ENCODE measurements at regions not wholly inside any gene's neighbourhood (a gene's known extent, or its start where the extent isn't known, plus 50 kb on each side); places are given as distances from the start of the nearest gene placed in this dataset.

GRCh38 chr1:72489801-72490200 is 207.5 kb upstream of the NEGR1 start:
- Histone ChIP-seq H3K4me3 (no peak overlapping the region), H3K4me1 (no peaks in the 10 kb centered on the region), H3K27ac (no peak overlapping the region), H3K27me3 (no peaks in the 10 kb centered on the region), H3K36me3 (no peaks in the 10 kb centered on the region), H3K9me3 (no peaks in the 10 kb centered on the region)
- no peak for TF ChIP-seq POLR2A (IDR thresholded peaks at IDR 0.05)
- TF ChIP-seq CTCF (IDR thresholded peaks at IDR 0.05), result no peak
- ATAC-seq (no peak), DNase-seq (no peak)
- intact Hi-C loops (cut with DNase I), result no loop called here

GRCh38 chr1:72485801-72486200 is 203.5 kb upstream of the NEGR1 start:
- 44 to 61% (median 51%) methylated on average over 1 of the region's 1 CpG for WGBS, 4 donors
- intact Hi-C loops (cut with DNase I), result no loop called here
- DNase-seq (no peak), ATAC-seq (no peak)
- Histone ChIP-seq H3K9me3 (peaks cover 0 to 4% (median 0%) of the 10 kb centered on the region in 12 donors), H3K36me3 (no peaks in the 10 kb centered on the region), H3K27ac (no peak overlapping the region), H3K4me1 (no peaks in the 10 kb centered on the region), H3K4me3 (no peak overlapping the region), H3K27me3 (no peaks in the 10 kb centered on the region)
- TF ChIP-seq POLR2A (IDR thresholded peaks at IDR 0.05) (no peak), CTCF (IDR thresholded peaks at IDR 0.05) (no peak)

GRCh38 chr1:72483846-72484357 is 201.6 kb upstream of the NEGR1 start:
- DNase-seq (no peak), ATAC-seq (no peak)
- Histone ChIP-seq H3K27ac (no peak overlapping the region), H3K27me3 (no peaks in the 10 kb centered on the region), H3K9me3 (peaks cover 0 to 11% (median 0%) of the 10 kb centered on the region in 12 donors), H3K4me1 (no peaks in the 10 kb centered on the region), H3K4me3 (no peak overlapping the region), H3K36me3 (no peaks in the 10 kb centered on the region)
- intact Hi-C loops (cut with DNase I), result no loop called here
- TF ChIP-seq CTCF (IDR thresholded peaks at IDR 0.05) (no peak), POLR2A (IDR thresholded peaks at IDR 0.05) (no peak)

GRCh38 chr1:72482736-72483413 is 200.5 kb upstream of the NEGR1 start:
- WGBS, 4 donors, result 49 to 57% (median 52%) methylated on average over 6 of the region's 6 CpGs
- intact Hi-C loops (cut with DNase I), result no loop called here
- DNase-seq (no peak), ATAC-seq (no peak)
- Histone ChIP-seq H3K4me3 (no peak overlapping the region), H3K36me3 (no peaks in the 10 kb centered on the region), H3K27ac (no peak overlapping the region), H3K9me3 (peaks cover 0 to 11% (median 0%) of the 10 kb centered on the region in 12 donors), H3K4me1 (no peaks in the 10 kb centered on the region), H3K27me3 (no peaks in the 10 kb centered on the region)
- no peak for TF ChIP-seq CTCF (IDR thresholded peaks at IDR 0.05)
- TF ChIP-seq POLR2A (IDR thresholded peaks at IDR 0.05), result no peak

Data from heart left ventricle (tissue), 16 donors.